ENCODE measurements at regions not wholly inside any gene's neighbourhood (a gene's known extent, or its start where the extent isn't known, plus 50 kb on each side); places are given as distances from the start of the nearest gene placed in this dataset.

DNA sequence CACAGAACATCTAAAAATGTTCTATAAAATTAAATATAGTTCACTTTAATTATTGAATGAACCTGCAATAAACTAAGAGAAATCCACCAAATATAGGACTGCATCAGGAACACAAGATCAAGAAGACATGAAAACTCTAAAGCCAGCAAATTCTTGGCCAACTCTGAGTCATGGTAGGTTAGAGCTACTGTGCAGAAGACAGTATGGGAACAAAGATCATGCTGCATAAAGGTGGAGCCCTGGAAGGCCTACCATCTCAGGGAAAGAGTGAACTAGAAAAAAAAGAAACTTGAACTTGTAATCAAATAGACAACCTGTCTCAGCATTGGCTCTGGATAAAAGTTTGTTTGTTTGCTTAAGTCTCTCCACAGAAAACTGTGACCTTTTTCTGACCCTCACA lies 66.9 kb upstream of the CNOT2 start:
- TF ChIP-seq, protein P1, sequence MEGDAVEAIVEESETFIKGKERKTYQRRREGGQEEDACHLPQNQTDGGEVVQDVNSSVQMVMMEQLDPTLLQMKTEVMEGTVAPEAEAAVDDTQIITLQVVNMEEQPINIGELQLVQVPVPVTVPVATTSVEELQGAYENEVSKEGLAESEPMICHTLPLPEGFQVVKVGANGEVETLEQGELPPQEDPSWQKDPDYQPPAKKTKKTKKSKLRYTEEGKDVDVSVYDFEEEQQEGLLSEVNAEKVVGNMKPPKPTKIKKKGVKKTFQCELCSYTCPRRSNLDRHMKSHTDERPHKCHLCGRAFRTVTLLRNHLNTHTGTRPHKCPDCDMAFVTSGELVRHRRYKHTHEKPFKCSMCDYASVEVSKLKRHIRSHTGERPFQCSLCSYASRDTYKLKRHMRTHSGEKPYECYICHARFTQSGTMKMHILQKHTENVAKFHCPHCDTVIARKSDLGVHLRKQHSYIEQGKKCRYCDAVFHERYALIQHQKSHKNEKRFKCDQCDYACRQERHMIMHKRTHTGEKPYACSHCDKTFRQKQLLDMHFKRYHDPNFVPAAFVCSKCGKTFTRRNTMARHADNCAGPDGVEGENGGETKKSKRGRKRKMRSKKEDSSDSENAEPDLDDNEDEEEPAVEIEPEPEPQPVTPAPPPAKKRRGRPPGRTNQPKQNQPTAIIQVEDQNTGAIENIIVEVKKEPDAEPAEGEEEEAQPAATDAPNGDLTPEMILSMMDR (conservative IDR thresholded peaks at IDR 0.05): no peak
- Mint-ChIP-seq H3K27me3 (ENCODE audit: low read depth) (no peaks in the 10 kb centered on the region), H3K4me1 (peaks cover 12% of the 10 kb centered on the region)

DNA sequence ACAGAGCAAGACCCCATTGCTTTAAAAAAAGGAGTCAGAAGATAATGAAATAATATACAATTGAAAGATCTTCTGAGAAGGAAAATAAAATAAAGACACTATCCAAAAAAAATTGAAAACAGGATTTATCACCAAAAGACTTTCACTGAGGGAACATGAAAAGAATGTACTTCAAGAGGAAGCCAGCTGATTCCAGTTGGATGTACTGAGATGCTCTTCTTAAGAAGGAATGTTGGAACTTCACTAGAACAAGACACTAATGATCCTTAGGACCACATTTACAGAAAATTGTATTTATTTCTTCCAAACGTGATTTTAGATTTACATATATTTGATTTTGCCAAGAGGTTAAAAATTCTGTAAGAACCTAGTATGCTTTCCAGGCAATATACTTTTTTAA lies 65.6 kb upstream of the CNOT2 start:
- no peak for DNase-seq (ENCODE audit: low read depth, low spot score)
- Mint-ChIP-seq H3K36me3 (ENCODE audit: low read depth) (no peaks in the 10 kb centered on the region), H3K4me1 (peaks cover 12% of the 10 kb centered on the region), H3K27me3 (ENCODE audit: low read depth) (no peaks in the 10 kb centered on the region), H3K4me3 (no peak overlapping the region), H3K9me3 (peaks cover 17% of the 10 kb centered on the region), H3K27ac (ENCODE audit: unreplicated experiment) (no peak overlapping the region)
- TF ChIP-seq, protein P1 (conservative IDR thresholded peaks at IDR 0.05): no peak

More for the DNA sequence above, 66.9 kb upstream of the CNOT2 start:
- Mint-ChIP-seq H3K36me3 (ENCODE audit: low read depth) (no peaks in the 10 kb centered on the region), H3K9me3 (peaks cover 15% of the 10 kb centered on the region), H3K27ac (ENCODE audit: unreplicated experiment) (no peak overlapping the region), H3K4me3 (no peak overlapping the region)
- DNase-seq (ENCODE audit: low read depth, low spot score): no peak

DNA sequence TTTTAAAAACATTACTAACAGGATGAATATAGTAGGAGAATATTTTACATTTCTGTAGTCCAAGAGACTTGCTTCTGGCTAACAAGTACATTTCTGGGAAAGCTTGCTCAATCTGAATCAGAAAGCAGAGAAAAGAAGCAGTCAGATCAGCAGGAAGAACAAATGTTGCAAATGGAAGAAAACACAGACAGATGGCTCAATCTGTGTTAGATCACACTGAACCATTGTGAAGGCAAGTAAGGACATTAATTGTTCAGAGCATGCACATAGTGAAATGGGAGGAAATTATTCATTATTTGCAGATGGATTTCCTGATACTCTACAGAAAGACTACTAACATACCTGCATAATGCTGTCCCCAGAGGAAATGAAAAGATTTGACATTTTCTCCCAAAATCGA lies 65.2 kb upstream of the CNOT2 start:
- H3K4me3 Mint-ChIP-seq: no peak overlapping the region
- TF ChIP-seq, protein P1 (conservative IDR thresholded peaks at IDR 0.05): no peak
- H3K27me3 Mint-ChIP-seq (ENCODE audit: low read depth): no peaks in the 10 kb centered on the region
- no peak for DNase-seq (ENCODE audit: low read depth, low spot score)
- peaks cover 20% of the 10 kb centered on the region for H3K9me3 Mint-ChIP-seq
- H3K4me1 Mint-ChIP-seq: peaks cover 12% of the 10 kb centered on the region
- no peak overlapping the region for H3K27ac Mint-ChIP-seq (ENCODE audit: unreplicated experiment)
- H3K36me3 Mint-ChIP-seq (ENCODE audit: low read depth): no peaks in the 10 kb centered on the region

DNA sequence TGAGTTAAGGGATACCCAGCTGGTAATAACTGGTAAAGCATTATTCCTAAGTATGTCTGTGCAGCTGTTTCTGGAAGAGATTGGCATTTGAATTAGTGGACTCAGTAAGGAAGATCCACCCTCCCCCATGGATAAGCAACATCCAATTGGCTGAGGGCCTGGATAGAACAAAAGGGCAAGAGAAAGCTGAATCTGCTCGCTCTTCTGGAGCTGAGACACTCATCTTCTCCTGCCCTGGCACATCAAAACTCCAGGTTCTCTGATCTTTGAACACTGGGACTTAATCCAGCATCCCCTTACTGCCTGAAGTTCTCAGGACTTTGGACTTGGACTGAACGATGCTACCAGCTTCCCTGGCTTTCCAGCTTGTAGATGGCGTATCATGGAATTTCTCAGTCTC lies 63.1 kb upstream of the CNOT2 start:
- no peaks in the 10 kb centered on the region for H3K36me3 Mint-ChIP-seq (ENCODE audit: low read depth)
- peaks cover 20% of the 10 kb centered on the region for H3K9me3 Mint-ChIP-seq
- DNase-seq (ENCODE audit: low read depth, low spot score): no peak
- TF ChIP-seq, protein P1 (conservative IDR thresholded peaks at IDR 0.05): no peak
- no peak overlapping the region for H3K4me3 Mint-ChIP-seq
- no peaks in the 10 kb centered on the region for H3K27me3 Mint-ChIP-seq (ENCODE audit: low read depth)
- no peak overlapping the region for H3K27ac Mint-ChIP-seq (ENCODE audit: unreplicated experiment)
- peaks cover 12% of the 10 kb centered on the region for H3K4me1 Mint-ChIP-seq

DNA sequence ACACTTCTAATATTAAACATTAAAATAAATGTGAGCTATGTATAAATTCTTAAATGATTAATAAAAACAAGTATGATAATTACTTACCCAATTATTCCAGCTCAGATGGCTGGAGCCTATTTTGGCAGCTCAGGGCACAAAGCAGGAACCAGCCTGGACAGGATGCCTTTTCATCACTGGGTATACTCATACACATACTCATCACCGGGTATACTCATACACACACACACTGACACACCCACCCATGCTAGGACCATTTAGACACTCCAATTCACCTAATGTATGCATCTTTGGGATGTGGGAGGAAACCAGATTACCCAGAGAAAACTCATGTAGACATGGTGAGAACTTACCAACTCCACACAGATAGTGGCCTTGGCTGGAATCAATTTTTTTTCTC lies 57.9 kb upstream of the CNOT2 start:
- Mint-ChIP-seq H3K36me3 (ENCODE audit: low read depth) (no peaks in the 10 kb centered on the region), H3K27ac (ENCODE audit: unreplicated experiment) (no peak overlapping the region)
- no peak for DNase-seq (ENCODE audit: low read depth, low spot score)

More for the DNA sequence above, 57.9 kb upstream of the CNOT2 start:
- H3K4me1 Mint-ChIP-seq: no peaks in the 10 kb centered on the region
- no peaks in the 10 kb centered on the region for H3K27me3 Mint-ChIP-seq (ENCODE audit: low read depth)
- H3K9me3 Mint-ChIP-seq: peaks cover 10% of the 10 kb centered on the region
- TF ChIP-seq, protein P1 (conservative IDR thresholded peaks at IDR 0.05): no peak
- no peak overlapping the region for H3K4me3 Mint-ChIP-seq
